Stimulated activated CD4-positive, alpha-beta T cell treated with anti-CD3 and anti-CD28 coated beads, Interleukin-2, amount 100 ng/mL, for 48 hours (primary cell): ENCODE measurements at regions not wholly inside any gene's neighbourhood (a gene's known extent, or its start where the extent isn't known, plus 50 kb on each side); places are given as distances from the start of the nearest gene placed in this dataset.
"Not testable (repeated sequence)": the region's sequence is repeated elsewhere in the genome, so short reads cannot be mapped to it uniquely, and the experiment has no call there.

Experiments
- DNase-seq, 2 donors: peaks; one replicate each; pipeline ENCODE4 v3.0.0-alpha.2; 2020

DNA sequence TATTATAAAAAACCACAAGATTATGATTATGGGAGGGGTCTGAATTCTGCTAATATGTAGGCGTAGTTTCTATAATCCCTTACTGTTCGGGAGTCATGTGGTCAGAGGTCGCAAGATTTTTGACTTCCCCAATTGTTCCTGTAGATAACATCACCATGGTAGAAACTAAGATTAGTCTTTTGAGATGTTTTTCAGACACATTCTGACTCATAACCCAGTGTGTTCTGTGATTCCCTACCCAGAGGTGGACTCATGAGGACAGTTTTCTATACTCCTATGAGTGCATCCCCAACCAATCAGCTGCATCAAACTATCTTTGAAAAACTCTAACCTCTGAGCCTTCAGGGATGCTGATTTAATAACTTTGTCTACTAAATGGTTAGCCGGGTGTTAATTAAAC lies 175.5 kb downstream of the RFPL4B start:
- no peak for DNase-seq

DNA sequence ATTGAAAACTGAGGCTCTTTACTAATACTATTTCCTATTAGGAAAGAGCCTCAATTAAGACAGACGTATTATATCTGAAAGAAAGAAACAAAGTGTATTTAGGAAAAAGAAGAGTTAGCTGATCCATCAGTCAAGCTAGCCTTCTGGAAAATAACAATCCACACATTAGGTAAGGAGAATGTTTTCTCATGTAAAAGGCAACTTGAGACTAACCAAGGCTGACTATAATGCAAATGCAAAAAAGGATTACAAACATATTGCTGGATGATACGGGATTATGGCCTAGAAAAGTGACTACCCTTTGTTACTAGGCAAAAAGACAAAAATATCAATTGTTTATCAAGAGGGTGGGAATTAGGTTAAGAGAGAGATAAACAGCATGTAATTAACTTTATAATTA lies 176.9 kb downstream of the RFPL4B start:
- no peak for DNase-seq

DNA sequence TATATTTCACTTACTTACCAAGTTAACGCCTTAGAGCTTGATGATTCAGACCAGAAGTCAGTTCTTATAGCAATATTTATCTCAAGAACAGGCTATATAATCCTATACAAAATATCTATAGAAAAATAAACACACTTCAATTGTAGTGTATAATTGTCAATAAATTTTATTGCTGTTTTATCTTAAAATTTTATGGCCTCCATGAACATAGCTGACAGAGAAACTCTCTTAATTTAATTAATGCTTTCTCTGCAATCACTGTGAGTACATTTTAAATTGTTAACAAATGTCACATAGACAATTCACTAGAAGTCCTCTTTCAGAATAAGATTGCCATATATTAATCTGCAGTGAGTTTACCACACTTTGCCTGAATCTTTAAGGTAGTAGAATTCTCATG lies 178.6 kb downstream of the RFPL4B start:
- no peak for DNase-seq

DNA sequence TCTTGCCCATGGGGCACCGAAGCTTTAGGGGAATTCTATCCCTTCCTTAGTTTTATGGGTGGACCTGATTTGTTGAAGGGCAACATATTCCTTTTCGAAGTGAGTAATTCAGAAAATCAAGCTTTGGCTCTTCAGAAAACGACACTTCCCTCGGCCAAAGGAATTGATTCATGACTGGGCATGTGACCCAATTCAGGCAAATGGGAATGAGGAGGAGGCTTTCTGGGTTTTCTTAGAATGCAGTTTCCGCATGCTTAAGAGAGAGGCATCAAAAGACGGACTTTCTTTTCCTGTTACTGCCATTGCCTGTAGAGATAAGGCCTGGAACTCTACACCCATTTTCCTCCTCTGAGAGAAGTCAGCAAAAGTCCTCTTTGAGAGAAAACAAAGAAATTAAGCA lies 179.5 kb downstream of the RFPL4B start:
- DNase-seq = no peak

DNA sequence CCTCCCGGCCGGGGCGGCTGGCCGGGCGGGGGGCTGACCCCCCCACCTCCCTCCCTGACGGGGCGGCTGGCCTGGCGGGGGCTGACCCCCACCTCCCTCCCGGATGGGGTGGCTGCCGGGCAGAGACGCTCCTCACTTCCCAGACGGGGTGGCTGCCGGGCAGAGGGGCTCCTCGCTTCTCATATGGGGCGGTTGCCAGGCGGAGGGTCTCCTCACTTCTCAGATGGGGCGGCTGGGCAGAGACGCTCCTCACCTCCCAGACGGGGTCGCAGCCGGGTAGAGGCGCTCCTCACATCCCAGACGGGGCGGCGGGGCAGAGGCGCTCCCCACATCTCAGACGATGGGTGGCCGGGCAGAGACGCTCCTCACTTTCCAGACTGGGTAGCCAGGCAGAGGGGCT lies 181.2 kb downstream of the RFPL4B start:
- DNase-seq = not testable (repeated sequence)

DNA sequence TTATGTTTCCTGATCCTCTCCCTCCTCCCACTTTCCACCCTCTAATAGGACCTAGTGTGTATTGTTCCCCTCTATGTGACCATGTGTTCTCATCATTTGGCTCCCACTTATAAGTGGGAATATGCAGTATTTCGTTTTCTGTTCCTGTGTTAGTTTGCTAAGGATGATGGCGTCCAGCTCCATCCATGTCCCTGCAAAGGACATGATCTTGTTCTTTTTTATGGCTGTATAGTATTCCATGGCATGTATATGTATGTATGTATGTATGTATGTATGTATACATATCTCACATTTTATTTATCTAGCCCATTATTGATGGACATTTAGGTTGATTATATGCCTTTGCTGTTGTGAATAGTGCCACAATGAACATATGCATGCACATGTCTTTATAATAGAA lies 188.7 kb downstream of the RFPL4B start:
- DNase-seq = no peak

DNA sequence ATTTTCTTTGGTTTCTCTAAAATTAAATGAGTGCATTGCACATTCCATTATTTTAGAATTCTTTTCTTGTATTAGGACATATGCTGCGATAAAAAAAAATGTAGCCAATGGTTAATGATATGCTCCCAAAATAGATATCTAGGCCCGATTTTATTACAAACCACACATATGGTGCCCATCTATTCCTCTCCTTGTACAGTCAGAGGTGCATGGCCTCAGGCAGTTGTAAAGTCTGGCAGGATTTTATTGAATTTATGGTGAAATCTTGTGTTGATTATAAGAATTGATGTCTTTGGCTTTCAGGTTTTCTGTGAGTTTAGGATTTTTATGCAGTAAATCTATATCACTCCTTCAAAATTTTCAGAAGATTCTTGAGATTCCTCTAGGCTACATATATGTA lies 192.2 kb downstream of the RFPL4B start:
- DNase-seq = no peak

DNA sequence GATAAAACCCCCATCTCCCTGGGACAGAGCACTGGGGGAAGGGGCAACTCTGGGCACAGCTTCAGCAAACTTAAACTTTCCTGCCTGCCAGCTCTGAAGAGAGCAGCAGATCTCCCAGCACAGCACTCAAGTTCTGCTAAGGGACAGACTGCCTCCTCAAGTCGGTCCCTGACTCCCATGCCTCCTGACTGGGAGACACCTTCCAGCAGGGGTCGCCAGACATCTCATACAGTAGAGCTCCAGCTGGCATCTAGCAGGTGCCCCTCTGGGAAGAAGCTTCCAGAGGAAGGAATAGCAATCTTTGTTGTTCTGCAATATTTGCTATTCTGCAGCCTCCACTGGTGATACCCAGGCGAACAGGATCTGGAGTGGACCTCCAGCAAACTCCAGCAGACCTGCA lies 194.7 kb downstream of the RFPL4B start:
- DNase-seq = not testable (repeated sequence)

DNA sequence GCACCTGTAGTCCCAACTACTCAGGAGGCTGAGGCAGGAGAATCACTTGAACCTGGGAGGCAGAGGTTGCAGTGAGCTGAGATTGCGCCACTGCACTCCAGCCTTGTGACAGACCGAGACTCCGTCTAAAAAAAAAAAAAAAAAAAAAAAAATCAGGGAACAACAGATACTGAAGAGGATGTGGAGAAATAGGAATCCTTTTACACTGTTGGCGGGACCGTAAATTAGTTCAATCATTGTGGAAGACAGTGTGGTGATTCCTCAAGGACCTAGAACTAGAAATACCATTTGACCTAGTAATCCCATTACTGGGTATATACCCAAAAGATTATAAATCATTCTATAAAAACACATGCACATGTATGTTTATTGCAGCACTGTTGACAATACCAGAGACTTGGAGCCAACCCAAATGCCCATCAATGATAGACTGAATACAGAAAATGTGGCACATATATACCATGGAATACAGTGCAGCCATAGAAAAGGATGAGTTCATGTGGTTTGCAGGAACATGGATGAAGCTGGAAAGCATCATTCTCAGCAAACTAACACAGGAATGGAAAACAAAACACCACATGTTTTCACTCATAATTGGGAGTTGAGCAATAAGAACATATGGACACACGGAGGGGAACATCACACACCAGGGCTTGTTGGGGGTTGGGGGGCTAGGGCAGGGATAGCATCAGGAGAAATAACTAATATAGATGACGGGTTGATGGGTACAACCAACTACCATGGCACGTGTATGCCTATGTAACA lies 200.4 kb downstream of the RFPL4B start:
- not testable (repeated sequence) for DNase-seq

DNA sequence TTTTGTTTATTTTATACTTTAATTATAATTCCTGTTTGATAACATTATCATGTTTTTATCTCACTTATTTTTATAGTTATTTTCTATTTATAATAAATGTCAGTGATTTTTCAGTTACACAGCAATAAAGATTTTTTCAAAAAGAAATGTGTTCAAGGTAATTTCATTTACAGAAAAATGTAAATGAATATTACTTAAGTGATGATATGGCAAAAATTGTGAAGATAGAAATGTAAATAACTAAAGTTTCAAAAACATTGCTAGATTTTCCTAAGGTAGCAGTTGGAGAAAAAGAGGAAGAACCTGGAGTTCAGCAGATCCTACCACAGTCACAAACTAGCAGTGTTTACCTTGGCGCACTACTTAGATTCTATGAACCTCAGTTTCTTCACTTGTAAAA lies 202.6 kb downstream of the RFPL4B start:
- DNase-seq = no peak

DNA sequence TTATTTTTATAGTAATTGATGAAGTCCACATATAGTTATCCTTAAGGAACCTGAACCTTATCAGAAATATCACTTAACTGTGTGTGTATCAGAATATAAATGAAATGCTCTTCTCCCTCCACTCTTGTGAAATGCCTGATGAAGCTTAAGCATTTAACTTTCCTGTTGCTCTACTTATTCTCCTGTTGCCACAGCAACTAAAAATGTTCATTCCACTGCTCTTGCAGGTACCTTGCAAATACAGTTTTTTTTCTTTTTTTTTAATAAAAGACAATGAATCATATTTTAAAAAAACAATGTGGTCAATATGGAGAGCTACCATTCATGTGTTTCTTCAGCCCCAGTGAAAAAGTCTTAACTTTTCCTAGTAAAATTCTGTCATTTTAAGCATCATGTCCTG lies 210.3 kb downstream of the RFPL4B start:
- DNase-seq = no peak

DNA sequence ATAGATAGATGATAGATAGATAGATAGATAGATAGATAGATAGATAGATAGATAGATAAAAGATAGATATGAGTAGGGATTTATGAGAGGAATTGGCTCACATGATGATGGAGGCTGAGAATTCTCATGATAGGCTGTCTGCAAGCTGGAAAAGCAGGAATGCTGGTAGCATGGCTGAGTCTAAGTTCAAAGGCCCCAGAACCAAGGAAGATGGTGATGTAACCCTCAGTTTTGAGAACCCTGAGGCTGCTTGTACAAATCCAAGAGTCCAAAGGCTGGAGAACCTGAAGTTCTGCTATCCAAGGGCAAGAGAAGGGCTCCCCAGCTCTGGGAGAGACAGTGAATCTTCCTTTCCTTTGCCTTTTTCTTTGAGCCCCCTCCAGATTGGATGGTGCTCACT lies 210.8 kb downstream of the RFPL4B start:
- no peak for DNase-seq

DNA sequence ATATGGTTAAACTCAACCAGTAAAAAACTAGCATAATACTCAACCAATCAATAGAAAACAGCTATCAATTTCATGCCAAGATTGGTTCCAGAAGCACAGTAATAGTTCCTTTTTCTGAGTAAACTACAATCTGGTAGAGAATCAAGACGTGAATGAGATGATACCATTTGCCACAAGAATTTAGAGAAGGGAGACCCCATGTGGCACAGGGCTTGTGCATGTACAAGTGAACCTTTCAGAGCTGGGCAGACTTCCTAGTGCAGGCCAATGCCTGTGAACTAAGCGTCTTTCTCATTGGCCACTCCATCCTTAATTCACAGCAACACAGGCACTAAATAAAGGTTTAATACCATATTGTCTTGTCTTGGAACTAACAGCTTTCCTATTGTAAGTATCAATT lies 213.5 kb downstream of the RFPL4B start:
- no peak for DNase-seq

DNA sequence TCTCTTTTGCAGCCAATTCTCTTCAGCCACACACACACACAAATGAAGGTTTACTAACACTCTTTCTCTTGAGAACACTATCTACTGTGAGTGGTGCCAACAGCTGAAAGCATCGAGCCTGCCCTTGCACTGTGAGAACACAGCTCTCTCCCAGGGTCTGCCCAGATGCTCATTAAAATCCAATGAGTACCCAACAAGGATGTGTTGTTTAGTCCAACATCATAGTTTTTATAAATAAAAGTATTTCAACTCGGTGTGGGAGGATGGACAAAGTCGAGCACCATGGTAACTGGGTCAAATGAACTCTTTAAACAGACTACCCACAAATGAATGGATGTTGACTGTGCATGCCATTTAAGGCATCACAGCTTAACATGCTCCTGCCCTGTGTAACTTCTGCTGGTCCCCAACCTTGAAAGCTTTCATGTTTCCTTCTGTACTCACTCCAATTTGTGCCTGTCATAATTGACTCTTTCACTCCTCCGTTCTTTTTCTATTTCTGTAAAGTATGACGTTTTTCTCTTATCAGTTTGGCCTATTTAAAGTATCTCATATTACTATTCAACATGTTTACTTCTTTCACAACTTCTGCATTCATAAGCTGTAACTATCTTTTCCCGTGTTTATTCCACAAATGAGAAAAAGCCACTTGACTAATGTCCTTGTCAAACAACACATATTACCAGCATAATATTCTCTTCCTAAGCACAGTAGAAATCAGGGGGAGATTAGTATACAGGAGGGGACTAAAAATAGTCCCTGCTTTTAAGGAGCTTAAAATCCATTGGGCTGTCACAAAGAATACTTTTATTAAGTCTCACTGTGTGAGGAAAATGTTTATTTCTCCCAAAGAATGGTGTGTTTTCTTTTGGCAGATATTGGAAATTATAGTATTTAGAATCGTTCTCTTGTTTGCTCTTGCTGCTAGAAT lies 215.4 kb downstream of the RFPL4B start:
- no peak for DNase-seq

DNA sequence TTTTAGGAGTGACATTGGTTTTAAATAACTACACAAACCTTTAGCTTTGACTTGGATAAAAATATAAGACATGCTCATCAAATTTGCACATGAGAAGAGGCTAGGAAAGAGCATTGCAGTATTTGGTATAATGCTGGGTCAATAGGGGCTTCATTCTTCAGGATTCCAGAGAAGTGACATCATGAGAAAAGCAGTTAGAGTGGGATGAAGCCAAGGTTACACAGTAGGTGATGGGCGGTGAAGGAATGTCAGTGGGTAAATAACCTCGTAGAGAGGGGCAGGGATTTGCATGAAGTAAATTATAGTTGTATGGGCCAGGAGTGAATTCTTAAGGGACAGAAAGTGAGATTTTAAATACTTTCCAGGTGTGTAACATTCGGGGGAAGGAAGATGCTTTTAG lies 216.2 kb downstream of the RFPL4B start:
- DNase-seq = no peak

DNA sequence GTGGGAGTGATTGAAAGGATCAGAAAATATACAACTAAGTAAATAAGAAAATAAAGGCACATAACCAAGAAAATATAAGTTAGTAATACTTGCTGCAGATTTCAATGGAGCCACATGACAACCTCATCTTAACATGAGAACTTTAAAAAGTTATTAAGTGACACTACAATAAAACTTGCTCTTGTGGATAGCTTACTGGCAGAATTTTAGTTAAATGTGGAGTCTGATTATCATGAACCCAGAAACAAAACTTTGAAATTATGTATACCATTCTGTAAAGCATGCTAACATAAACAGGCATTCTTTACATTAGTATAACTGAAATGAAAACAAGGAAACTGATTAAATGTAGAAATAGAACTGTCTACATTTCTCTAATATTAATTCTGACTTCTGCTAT lies 220.9 kb downstream of the RFPL4B start:
- no peak for DNase-seq

DNA sequence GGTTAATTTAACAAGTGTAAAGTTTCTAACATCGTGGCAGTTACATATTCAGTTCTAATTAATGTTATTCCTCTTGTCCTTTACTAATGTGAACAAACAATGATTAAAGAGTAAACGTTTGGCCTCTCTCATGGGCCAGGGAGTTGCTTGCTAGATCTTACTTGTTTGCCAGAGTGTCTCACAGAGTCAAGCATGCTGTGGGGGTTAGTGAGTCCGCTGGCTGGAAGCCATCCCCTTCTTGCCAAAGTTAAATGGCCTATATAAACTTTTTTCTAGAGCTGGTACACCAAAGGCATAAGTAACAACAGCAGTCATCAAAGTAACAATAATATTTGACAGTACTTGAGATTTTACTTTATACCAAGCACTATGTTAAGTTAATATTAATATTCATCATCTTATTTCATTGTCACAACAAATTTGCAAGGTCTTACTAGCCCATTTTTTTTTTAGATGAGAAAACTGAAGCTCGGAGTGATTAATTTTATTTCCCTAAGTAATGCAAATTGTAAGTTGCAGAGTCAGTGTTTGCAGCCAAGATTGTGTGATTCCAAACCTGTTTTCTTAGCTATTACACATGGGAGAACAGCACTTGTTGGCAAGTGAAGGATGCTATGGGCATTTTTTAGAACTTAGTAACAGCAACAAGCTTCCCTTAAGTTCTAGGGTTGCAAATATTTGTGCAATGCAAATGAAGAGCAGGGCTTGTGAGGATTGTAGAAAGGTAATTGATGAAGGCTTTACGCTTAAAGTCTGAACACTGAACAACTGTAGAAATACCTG lies 224.5 kb downstream of the RFPL4B start:
- DNase-seq = no peak

DNA sequence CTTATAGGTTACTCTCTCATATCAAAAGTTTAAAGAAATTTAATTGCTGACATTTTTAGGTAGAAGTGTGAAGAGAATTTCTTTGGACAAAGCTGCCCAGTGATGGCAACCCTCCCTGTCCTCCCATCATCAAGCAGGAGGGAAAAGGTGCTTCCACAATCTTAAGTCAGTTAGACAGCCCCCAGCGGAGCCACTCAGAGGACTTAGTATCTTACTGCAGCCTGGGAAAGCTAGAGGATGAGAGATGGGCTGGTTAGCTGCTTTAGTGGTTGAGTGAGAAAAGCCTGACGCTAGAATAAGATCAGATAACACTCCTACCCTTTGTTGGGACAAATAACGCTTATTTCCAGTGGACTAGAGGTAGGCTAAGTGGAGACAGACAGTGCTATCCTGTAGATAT lies 227.1 kb downstream of the RFPL4B start:
- DNase-seq = no peak

DNA sequence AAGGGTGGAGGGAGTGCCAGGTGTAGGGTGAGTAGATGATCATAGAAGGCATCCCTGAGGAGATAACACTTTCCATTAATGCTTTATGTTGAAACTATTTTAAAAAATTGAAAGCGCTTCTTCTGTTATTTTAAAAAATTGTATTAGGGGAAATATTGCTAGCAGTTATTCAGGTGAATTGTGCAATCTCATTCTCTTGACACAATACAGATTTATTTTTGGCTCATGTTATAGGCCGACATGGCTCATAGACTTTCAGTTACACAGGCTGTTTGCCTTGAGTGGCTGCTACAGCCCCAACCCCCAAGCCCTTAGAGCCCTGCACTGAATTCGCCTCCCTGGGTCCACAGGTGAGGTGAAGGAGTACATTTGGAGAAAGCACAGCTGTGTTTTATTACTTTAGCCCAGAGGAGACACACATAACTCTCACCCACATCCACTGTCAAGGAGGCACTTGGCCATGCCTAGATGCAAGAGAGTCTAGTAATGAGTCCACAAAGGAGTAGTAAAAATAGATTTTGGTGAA lies 228.2 kb downstream of the RFPL4B start:
- no peak for DNase-seq

DNA sequence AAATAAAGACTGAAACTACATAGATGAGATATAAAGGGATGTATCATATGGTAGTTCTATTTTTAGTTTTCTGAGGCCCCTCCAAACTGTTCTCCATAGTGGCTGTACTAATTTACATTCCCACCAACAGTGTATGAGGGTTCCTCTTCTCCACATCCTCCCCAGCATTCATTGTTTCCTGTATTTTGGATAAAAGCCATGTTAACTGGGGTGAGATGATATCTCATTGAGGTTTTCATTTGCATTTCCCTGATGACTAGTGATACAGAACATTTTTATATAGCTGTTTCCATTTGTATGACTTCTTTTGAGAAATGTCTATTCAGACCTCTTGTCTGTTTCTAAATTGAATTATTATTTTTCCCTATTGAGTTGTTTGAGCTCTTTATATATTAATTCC lies 229.3 kb downstream of the RFPL4B start:
- DNase-seq = no peak

DNA sequence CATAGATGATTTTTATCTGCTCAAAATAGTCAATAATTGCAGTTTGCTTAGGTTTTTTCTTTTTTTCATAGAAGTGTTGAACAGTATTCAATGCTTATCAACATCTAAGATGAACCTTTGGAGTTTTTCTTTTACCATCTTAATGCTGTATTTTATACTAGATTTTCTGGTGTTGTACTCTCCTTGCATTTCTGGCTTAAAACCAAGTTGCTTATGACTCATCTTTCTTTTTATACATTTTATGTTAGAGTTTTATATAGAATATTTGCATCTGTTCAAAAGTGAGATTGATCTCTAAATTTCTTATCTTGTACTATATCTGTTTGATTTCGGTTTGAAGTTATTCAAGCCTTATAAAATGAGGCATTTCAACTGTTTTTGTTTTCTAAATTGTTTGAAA lies 232.5 kb downstream of the RFPL4B start:
- no peak for DNase-seq

DNA sequence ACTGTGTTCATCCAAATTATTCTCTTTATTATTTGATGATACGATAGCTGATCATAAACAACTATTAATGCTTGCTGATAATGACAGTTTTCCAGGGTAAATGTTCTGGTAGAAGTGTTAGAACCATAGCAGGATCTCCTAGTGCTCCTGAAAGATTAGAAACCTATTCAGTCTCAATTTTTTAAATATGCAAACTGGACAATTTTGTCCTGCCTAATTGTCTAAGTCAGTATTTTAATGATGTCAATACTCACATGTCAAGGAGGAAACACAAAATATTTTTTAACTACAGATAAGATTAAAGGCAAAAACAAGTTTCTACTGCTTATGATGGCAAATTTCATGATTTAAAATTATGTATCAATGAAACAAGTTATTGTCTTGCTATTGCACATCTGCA lies 233.9 kb downstream of the RFPL4B start:
- DNase-seq = no peak

DNA sequence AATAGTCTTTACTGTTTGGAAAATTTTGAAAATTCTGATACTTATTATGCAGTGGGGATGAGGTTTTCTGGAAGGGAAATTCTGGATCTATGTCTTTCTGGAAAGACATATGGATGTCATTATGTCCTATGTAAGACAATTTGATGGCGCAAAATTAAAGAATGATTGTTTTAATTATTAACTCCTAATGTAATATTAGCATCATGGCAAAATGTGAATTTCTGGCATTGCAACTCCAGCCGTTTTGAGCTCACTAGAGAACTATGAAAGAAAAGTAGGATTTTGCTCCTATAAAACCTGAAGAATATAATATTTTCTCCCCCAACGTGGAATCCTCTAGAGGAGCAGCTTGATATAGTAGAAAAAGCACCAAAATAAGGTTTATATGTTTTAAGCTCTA lies 243.2 kb downstream of the RFPL4B start:
- DNase-seq = no peak
